K562 (cell line): ENCODE measurements at regions not wholly inside any gene's neighbourhood (a gene's known extent, or its start where the extent isn't known, plus 50 kb on each side); places are given as distances from the start of the nearest gene placed in this dataset. TPM values are rescaled to one million over a fixed set of nuclear protein-coding genes. Genes with fewer than 3 reads are reported as not detected.
A peak's percentile ranks its signal among the peaks of the same experiment; 100 is the strongest.

Source experiments
- BCL6 ChIP-seq: fragments of 250-450 bp; sonication (Bioruptor Pico); IDR thresholded peaks from 2 replicates; pipeline ENCODE4 v1.4.0; 2020
- IFI16 ChIP-seq: fragments of 250-450 bp; sonication (Bioruptor Pico); IDR thresholded peaks from 2 replicates; pipeline ENCODE4 v2.1.2; 2022; ENCODE audit warnings: mild to moderate bottlenecking, inconsistent platforms
- MAZ ChIP-seq, 2 experiments: fragments of 450-650 bp in 1 of 2; sonication (generic) in 1 of 2; formaldehyde crosslinking; IDR thresholded peaks in 1 of 2; conservative IDR thresholded peaks in 1 of 2; 2 replicates each; pipeline versions ENCODE4 v1.4.0 to v1.5.0; 2020; ENCODE audit warnings: mild to moderate bottlenecking in 1 of 2, missing genetic modification reagents in 1 of 2
- NFATC3 ChIP-seq: fragments of 450-650 bp; IDR thresholded peaks from 2 replicates; pipeline ENCODE4 v1.6.1; 2017; ENCODE audit warnings: mild to moderate bottlenecking
- NR2C2 ChIP-seq, 2 experiments: fragments of 200-800 bp in 1 of 2; sonication (Bioruptor generic) in 1 of 2; sonication (generic) in 1 of 2; formaldehyde crosslinking in 1 of 2; IDR thresholded peaks; 2 replicates each; pipeline versions ENCODE4 v1.6.1 to v1.8.0; 2016 to 2022; ENCODE audit warnings: mild to moderate bottlenecking in 1 of 2, missing compliant biosample characterization in 1 of 2, missing genetic modification characterization in 1 of 2, missing genetic modification reagents in 1 of 2
- NRF1 ChIP-seq, 2 experiments: fragments of 450-650 bp; IDR thresholded peaks in 1 of 2; conservative IDR thresholded peaks in 1 of 2; 2 replicates each; pipeline ENCODE4 v1.6.1; 2014; ENCODE audit warnings: mild to moderate bottlenecking in 2 of 2
- PPARD ChIP-seq: fragments of 250-450 bp; sonication (Bioruptor Pico); IDR thresholded peaks from 2 replicates; pipeline ENCODE4 v1.8.0; 2022; ENCODE audit warnings: inconsistent platforms, mild to moderate bottlenecking, moderate library complexity
- SMARCB1 ChIP-seq: IDR thresholded peaks from 2 replicates; pipeline ENCODE4 v1.6.1; 2011; ENCODE audit warnings: improper control_type of control experiment, low read depth; ENCODE audit not compliant: insufficient read length
- TBP ChIP-seq: optimal IDR thresholded peaks from 2 replicates; pipeline ENCODE3; 2011; ENCODE audit warnings: low read depth, low read length, improper control_type of control experiment
- TRIM25 ChIP-seq: fragments of 450-650 bp; IDR thresholded peaks from 2 replicates; pipeline ENCODE4 v1.7.0; 2016; ENCODE audit warnings: borderline replicate concordance
- ZBTB17 ChIP-seq: fragments of 450-650 bp; formaldehyde crosslinking; IDR thresholded peaks from 2 replicates; pipeline ENCODE4 v1.4.0; 2020; ENCODE audit warnings: mild to moderate bottlenecking
- ZKSCAN8 ChIP-seq: fragments of 200-800 bp; sonication (Bioruptor generic); IDR thresholded peaks from 2 replicates; pipeline ENCODE4 v1.6.1; 2016; ENCODE audit warnings: missing genetic modification characterization, missing compliant biosample characterization
- ZNF121 ChIP-seq: sonication (generic); formaldehyde crosslinking; conservative IDR thresholded peaks from 2 replicates; pipeline ENCODE4 v1.8.0; 2022; ENCODE audit warnings: missing genetic modification reagents
- ZNF347 ChIP-seq: fragments of 450-650 bp; formaldehyde crosslinking; IDR thresholded peaks from 2 replicates; pipeline ENCODE4 v1.4.0; 2020; ENCODE audit warnings: low read depth, mild to moderate bottlenecking, moderate library complexity
- ZNF398 ChIP-seq: fragments of 250-450 bp; sonication (Bioruptor Pico); IDR thresholded peaks from 2 replicates; pipeline ENCODE4 v1.8.0; 2021; ENCODE audit warnings: moderate library complexity, mild to moderate bottlenecking, inconsistent platforms
- small RNA-seq: library from RNA; depleted of rRNA; stranded (forward); fragments of <200 nt; gene quantifications from one replicate; pipeline ENCODE3, GENCODE V24; 2014

GRCh38 chr7:106814887-106815286 is 50.2 kb upstream of the PIK3CG start (continued):
- TF ChIP-seq PPARD (CRISPR knock-in tag) (no peak), ZNF398 (CRISPR knock-in tag) (no peak), ZBTB17 (CRISPR knock-in tag) (peak; percentile 60; the same call in 1 of the 2 replicates), NR2C2 (CRISPR knock-in tag; IDR thresholded peaks at IDR 0.05) (no peak), NR2C2 (tag; IDR thresholded peaks at IDR 0.05) (no peak), MAZ (CRISPR knock-in tag; conservative IDR thresholded peaks at IDR 0.05 in 1 of 2, IDR thresholded peaks at IDR 0.05 in 1 of 2) (peak in 1 of 2 experiments; percentile 50; a peak in 2 of 4 replicates), NRF1 (conservative IDR thresholded peaks at IDR 0.05 in 1 of 2, IDR thresholded peaks at IDR 0.05 in 1 of 2) (peak in 1 of 2 experiments; percentile 21; a peak in 1 of 4 replicates), TBP (no peak), TRIM25 (no peak), IFI16 (CRISPR knock-in tag) (peak; percentile 31; the same call in 1 of the 2 replicates), NFATC3 (no peak), ZKSCAN8 (CRISPR knock-in tag) (peak; percentile 63; the same call in 1 of the 2 replicates), ZNF347 (no peak), BCL6 (CRISPR knock-in tag) (no peak; the same call in 1 of the 2 replicates), ZNF121 (CRISPR knock-in tag) (no peak), SMARCB1 (no peak)

Small RNAs in the stretch of these regions (small RNA-seq; reads per million reads assigned to genes)
- not detected for gene RNA5SP236
